ENCODE measurements at regions not wholly inside any gene's neighbourhood (a gene's known extent, or its start where the extent isn't known, plus 50 kb on each side); places are given as distances from the start of the nearest gene placed in this dataset.

GRCh38 chr4:59222221-59222620 is 1977.9 kb upstream of the ADGRL3 start:
- no peak overlapping the region for H3K27ac ChIP-seq (ENCODE audit: low read depth, low read length)
- H3K4me1 ChIP-seq (ENCODE audit: control insufficient read depth in 1 of 2, insufficient read depth in 2 of 2, low read length in 2 of 2), result no peaks in the 10 kb centered on the region
- H3K9ac ChIP-seq (ENCODE audit: low read depth in 1 of 2, low read length in 2 of 2), result no peak overlapping the region
- H3K4me3 ChIP-seq (ENCODE audit: low read depth in 1 of 2, low read length in 2 of 2), result no peak overlapping the region
- no peaks in the 10 kb centered on the region for H3K36me3 ChIP-seq (ENCODE audit: control insufficient read depth in 1 of 2, insufficient read depth in 2 of 2, low read length in 2 of 2)
- H3K27me3 ChIP-seq (ENCODE audit: control insufficient read depth in 1 of 2, insufficient read depth in 2 of 2, low read length in 2 of 2), result no peaks in the 10 kb centered on the region
- peaks cover 0 to 6% of the 10 kb centered on the region in 2 donors for H3K9me3 ChIP-seq (ENCODE audit: control insufficient read depth in 1 of 2, low read length in 2 of 2)

GRCh38 chr4:59223292-59223941 is 1976.7 kb upstream of the ADGRL3 start:
- no peaks in the 10 kb centered on the region for H3K36me3 ChIP-seq (ENCODE audit: control insufficient read depth in 1 of 2, insufficient read depth in 2 of 2, low read length in 2 of 2)
- H3K27ac ChIP-seq (ENCODE audit: low read depth, low read length), result no peak overlapping the region
- no peak overlapping the region for H3K4me3 ChIP-seq (ENCODE audit: low read depth in 1 of 2, low read length in 2 of 2)
- no peaks in the 10 kb centered on the region for H3K27me3 ChIP-seq (ENCODE audit: control insufficient read depth in 1 of 2, insufficient read depth in 2 of 2, low read length in 2 of 2)
- H3K9me3 ChIP-seq (ENCODE audit: control insufficient read depth in 1 of 2, low read length in 2 of 2), result peaks cover 0 to 6% of the 10 kb centered on the region in 2 donors
- H3K4me1 ChIP-seq (ENCODE audit: control insufficient read depth in 1 of 2, insufficient read depth in 2 of 2, low read length in 2 of 2), result no peaks in the 10 kb centered on the region
- H3K9ac ChIP-seq (ENCODE audit: low read depth in 1 of 2, low read length in 2 of 2), result no peak overlapping the region

- H3K27me3 ChIP-seq (ENCODE audit: control insufficient read depth in 1 of 2, insufficient read depth in 2 of 2, low read length in 2 of 2), result no peaks in the 10 kb centered on the region
- no peak overlapping the region for H3K4me3 ChIP-seq (ENCODE audit: low read depth in 1 of 2, low read length in 2 of 2)
- no peak overlapping the region for H3K27ac ChIP-seq (ENCODE audit: low read depth, low read length)
- no peak overlapping the region for H3K9ac ChIP-seq (ENCODE audit: low read depth in 1 of 2, low read length in 2 of 2)
- no peaks in the 10 kb centered on the region for H3K4me1 ChIP-seq (ENCODE audit: control insufficient read depth in 1 of 2, insufficient read depth in 2 of 2, low read length in 2 of 2)
- H3K36me3 ChIP-seq (ENCODE audit: control insufficient read depth in 1 of 2, insufficient read depth in 2 of 2, low read length in 2 of 2), result no peaks in the 10 kb centered on the region
- peaks cover 9 to 11% of the 10 kb centered on the region in 2 donors for H3K9me3 ChIP-seq (ENCODE audit: control insufficient read depth in 1 of 2, low read length in 2 of 2)
Observed at GRCh38 chr4:59238212-59238611, 1961.9 kb upstream of the ADGRL3 start.

- no peaks in the 10 kb centered on the region for H3K36me3 ChIP-seq (ENCODE audit: control insufficient read depth in 1 of 2, insufficient read depth in 2 of 2, low read length in 2 of 2)
- no peak overlapping the region for H3K4me3 ChIP-seq (ENCODE audit: low read depth in 1 of 2, low read length in 2 of 2)
- no peaks in the 10 kb centered on the region for H3K27me3 ChIP-seq (ENCODE audit: control insufficient read depth in 1 of 2, insufficient read depth in 2 of 2, low read length in 2 of 2)
- H3K27ac ChIP-seq (ENCODE audit: low read depth, low read length), result no peak overlapping the region
- H3K9ac ChIP-seq (ENCODE audit: low read depth in 1 of 2, low read length in 2 of 2), result no peak overlapping the region
- peaks cover 9 to 11% of the 10 kb centered on the region in 2 donors for H3K9me3 ChIP-seq (ENCODE audit: control insufficient read depth in 1 of 2, low read length in 2 of 2)
- no peaks in the 10 kb centered on the region for H3K4me1 ChIP-seq (ENCODE audit: control insufficient read depth in 1 of 2, insufficient read depth in 2 of 2, low read length in 2 of 2)
Observed at GRCh38 chr4:59240011-59240410, 1960.1 kb upstream of the ADGRL3 start.

GRCh38 chr4:59243038-59243437 is 1957.1 kb upstream of the ADGRL3 start:
- H3K27ac ChIP-seq (ENCODE audit: low read depth, low read length), result no peak overlapping the region
- H3K4me3 ChIP-seq (ENCODE audit: low read depth in 1 of 2, low read length in 2 of 2), result no peak overlapping the region
- no peaks in the 10 kb centered on the region for H3K27me3 ChIP-seq (ENCODE audit: control insufficient read depth in 1 of 2, insufficient read depth in 2 of 2, low read length in 2 of 2)
- H3K36me3 ChIP-seq (ENCODE audit: control insufficient read depth in 1 of 2, insufficient read depth in 2 of 2, low read length in 2 of 2), result no peaks in the 10 kb centered on the region
- peaks cover 5 to 6% of the 10 kb centered on the region in 2 donors for H3K9me3 ChIP-seq (ENCODE audit: control insufficient read depth in 1 of 2, low read length in 2 of 2)
- H3K4me1 ChIP-seq (ENCODE audit: control insufficient read depth in 1 of 2, insufficient read depth in 2 of 2, low read length in 2 of 2), result no peaks in the 10 kb centered on the region
- no peak overlapping the region for H3K9ac ChIP-seq (ENCODE audit: low read depth in 1 of 2, low read length in 2 of 2)

- no peak overlapping the region for H3K9ac ChIP-seq (ENCODE audit: low read depth in 1 of 2, low read length in 2 of 2)
- H3K36me3 ChIP-seq (ENCODE audit: control insufficient read depth in 1 of 2, insufficient read depth in 2 of 2, low read length in 2 of 2), result no peaks in the 10 kb centered on the region
- no peak overlapping the region for H3K27ac ChIP-seq (ENCODE audit: low read depth, low read length)
- peaks cover 0 to 3% of the 10 kb centered on the region in 2 donors for H3K9me3 ChIP-seq (ENCODE audit: control insufficient read depth in 1 of 2, low read length in 2 of 2)
- H3K4me3 ChIP-seq (ENCODE audit: low read depth in 1 of 2, low read length in 2 of 2), result no peak overlapping the region
- H3K27me3 ChIP-seq (ENCODE audit: control insufficient read depth in 1 of 2, insufficient read depth in 2 of 2, low read length in 2 of 2), result no peaks in the 10 kb centered on the region
- no peaks in the 10 kb centered on the region for H3K4me1 ChIP-seq (ENCODE audit: control insufficient read depth in 1 of 2, insufficient read depth in 2 of 2, low read length in 2 of 2)
Observed at GRCh38 chr4:59247032-59247431, 1953.1 kb upstream of the ADGRL3 start.

GRCh38 chr4:59248313-59248712 is 1951.8 kb upstream of the ADGRL3 start:
- Histone ChIP-seq H3K27ac (ENCODE audit: low read depth, low read length) (no peak overlapping the region), H3K36me3 (ENCODE audit: control insufficient read depth in 1 of 2, insufficient read depth in 2 of 2, low read length in 2 of 2) (no peaks in the 10 kb centered on the region), H3K4me3 (ENCODE audit: low read depth in 1 of 2, low read length in 2 of 2) (no peak overlapping the region), H3K4me1 (ENCODE audit: control insufficient read depth in 1 of 2, insufficient read depth in 2 of 2, low read length in 2 of 2) (no peaks in the 10 kb centered on the region), H3K9me3 (ENCODE audit: control insufficient read depth in 1 of 2, low read length in 2 of 2) (no peaks in the 10 kb centered on the region), H3K9ac (ENCODE audit: low read depth in 1 of 2, low read length in 2 of 2) (no peak overlapping the region), H3K27me3 (ENCODE audit: control insufficient read depth in 1 of 2, insufficient read depth in 2 of 2, low read length in 2 of 2) (no peaks in the 10 kb centered on the region)

GRCh38 chr4:59249110-59249509 is 1951.0 kb upstream of the ADGRL3 start:
- Histone ChIP-seq H3K27me3 (ENCODE audit: control insufficient read depth in 1 of 2, insufficient read depth in 2 of 2, low read length in 2 of 2) (no peaks in the 10 kb centered on the region), H3K4me1 (ENCODE audit: control insufficient read depth in 1 of 2, insufficient read depth in 2 of 2, low read length in 2 of 2) (no peaks in the 10 kb centered on the region), H3K9ac (ENCODE audit: low read depth in 1 of 2, low read length in 2 of 2) (no peak overlapping the region), H3K27ac (ENCODE audit: low read depth, low read length) (no peak overlapping the region), H3K4me3 (ENCODE audit: low read depth in 1 of 2, low read length in 2 of 2) (no peak overlapping the region), H3K36me3 (ENCODE audit: control insufficient read depth in 1 of 2, insufficient read depth in 2 of 2, low read length in 2 of 2) (no peaks in the 10 kb centered on the region), H3K9me3 (ENCODE audit: control insufficient read depth in 1 of 2, low read length in 2 of 2) (no peaks in the 10 kb centered on the region)

GRCh38 chr4:59258002-59258401 is 1942.1 kb upstream of the ADGRL3 start:
- Histone ChIP-seq H3K27ac (ENCODE audit: low read depth, low read length) (no peak overlapping the region), H3K36me3 (ENCODE audit: control insufficient read depth in 1 of 2, insufficient read depth in 2 of 2, low read length in 2 of 2) (no peaks in the 10 kb centered on the region), H3K4me3 (ENCODE audit: low read depth in 1 of 2, low read length in 2 of 2) (no peak overlapping the region), H3K9me3 (ENCODE audit: control insufficient read depth in 1 of 2, low read length in 2 of 2) (peaks cover 0 to 4% of the 10 kb centered on the region in 2 donors), H3K4me1 (ENCODE audit: control insufficient read depth in 1 of 2, insufficient read depth in 2 of 2, low read length in 2 of 2) (no peaks in the 10 kb centered on the region), H3K27me3 (ENCODE audit: control insufficient read depth in 1 of 2, insufficient read depth in 2 of 2, low read length in 2 of 2) (no peaks in the 10 kb centered on the region), H3K9ac (ENCODE audit: low read depth in 1 of 2, low read length in 2 of 2) (no peak overlapping the region)

- Histone ChIP-seq H3K4me3 (ENCODE audit: low read depth in 1 of 2, low read length in 2 of 2) (no peak overlapping the region), H3K9me3 (ENCODE audit: control insufficient read depth in 1 of 2, low read length in 2 of 2) (no peaks in the 10 kb centered on the region)
Observed at GRCh38 chr4:59307609-59308008, 1892.5 kb upstream of the ADGRL3 start.

GRCh38 chr4:59314637-59315036 is 1885.5 kb upstream of the ADGRL3 start:
- Histone ChIP-seq H3K27ac (ENCODE audit: low read depth, low read length) (no peak overlapping the region), H3K4me1 (ENCODE audit: control insufficient read depth in 1 of 2, insufficient read depth in 2 of 2, low read length in 2 of 2) (no peaks in the 10 kb centered on the region), H3K9me3 (ENCODE audit: control insufficient read depth in 1 of 2, low read length in 2 of 2) (no peaks in the 10 kb centered on the region), H3K4me3 (ENCODE audit: low read depth in 1 of 2, low read length in 2 of 2) (no peak overlapping the region), H3K36me3 (ENCODE audit: control insufficient read depth in 1 of 2, insufficient read depth in 2 of 2, low read length in 2 of 2) (no peaks in the 10 kb centered on the region), H3K27me3 (ENCODE audit: control insufficient read depth in 1 of 2, insufficient read depth in 2 of 2, low read length in 2 of 2) (no peaks in the 10 kb centered on the region), H3K9ac (ENCODE audit: low read depth in 1 of 2, low read length in 2 of 2) (no peak overlapping the region)

More at GRCh38 chr4:59307609-59308008, 1892.5 kb upstream of the ADGRL3 start:
- H3K27me3 ChIP-seq (ENCODE audit: control insufficient read depth in 1 of 2, insufficient read depth in 2 of 2, low read length in 2 of 2), result no peaks in the 10 kb centered on the region
- H3K36me3 ChIP-seq (ENCODE audit: control insufficient read depth in 1 of 2, insufficient read depth in 2 of 2, low read length in 2 of 2), result no peaks in the 10 kb centered on the region
- H3K9ac ChIP-seq (ENCODE audit: low read depth in 1 of 2, low read length in 2 of 2), result no peak overlapping the region
- no peak overlapping the region for H3K27ac ChIP-seq (ENCODE audit: low read depth, low read length)
- no peaks in the 10 kb centered on the region for H3K4me1 ChIP-seq (ENCODE audit: control insufficient read depth in 1 of 2, insufficient read depth in 2 of 2, low read length in 2 of 2)

All from duodenal mucosa (tissue), 2 donors.